BE2C (cell line): ENCODE measurements at regions not wholly inside any gene's neighbourhood (a gene's known extent, or its start where the extent isn't known, plus 50 kb on each side); places are given as distances from the start of the nearest gene placed in this dataset.

Experiments used
- DNase-seq: peaks from one replicate; pipeline ENCODE4 v3.0.0-alpha.2; 2020
- H3K27me3 ChIP-seq: fragments of 250-450 bp; sonication (Bioruptor Pico); 2 replicates; pipeline ENCODE4 v1.5.1; 2020; ENCODE audit warnings: mild to moderate bottlenecking
- H3K36me3 ChIP-seq: fragments of 250-450 bp; sonication (Bioruptor Pico); 2 replicates; pipeline ENCODE4 v1.5.1; 2020; ENCODE audit warnings: mild to moderate bottlenecking
- H3K4me1 ChIP-seq: fragments of 250-450 bp; sonication (Bioruptor Pico); 2 replicates; pipeline ENCODE4 v1.5.1; 2020
- H3K4me3 ChIP-seq: 2 replicates; pipeline ENCODE4 v1.5.1; 2011; ENCODE audit warnings: low read depth, low read length
- H3K9me3 ChIP-seq: fragments of 250-450 bp; sonication (Bioruptor Pico); 2 replicates; pipeline ENCODE4 v1.5.1; 2020
- CTCF ChIP-seq: IDR thresholded peaks from 2 replicates; pipeline ENCODE4 v1.5.1; 2012; ENCODE audit warnings: mild to moderate bottlenecking, low read depth, low read length

GRCh38 chr1:182213163-182213562, 151.7 kb upstream of the ZNF648 start:
- TF ChIP-seq CTCF: no peak
- DNase-seq: no peak
- no peaks in the 10 kb centered on the region for H3K36me3 ChIP-seq
- 0 out of 2 replicates have a peak, but pooled peaks cover 2% of the 10 kb centered on the region for H3K27me3 ChIP-seq
- no peaks in the 10 kb centered on the region for H3K4me1 ChIP-seq
- H3K9me3 ChIP-seq: no peaks in the 10 kb centered on the region
- H3K4me3 ChIP-seq: no peak overlapping the region

GRCh38 chr1:182211386-182211785, 149.9 kb upstream of the ZNF648 start:
- Histone ChIP-seq H3K4me3 (no peak overlapping the region), H3K27me3 (0 out of 2 replicates have a peak, but pooled peaks cover 2% of the 10 kb centered on the region), H3K4me1 (no peaks in the 10 kb centered on the region), H3K9me3 (no peaks in the 10 kb centered on the region), H3K36me3 (no peaks in the 10 kb centered on the region)
- no peak for DNase-seq
- TF ChIP-seq CTCF: no peak

- DNase-seq: no peak
- no peak overlapping the region for H3K4me3 ChIP-seq
Observed at GRCh38 chr1:182210417-182210816, 148.9 kb upstream of the ZNF648 start.

GRCh38 chr1:182207300-182207699, 145.8 kb upstream of the ZNF648 start:
- Histone ChIP-seq H3K36me3 (no peaks in the 10 kb centered on the region), H3K27me3 (no peaks in the 10 kb centered on the region), H3K4me1 (no peaks in the 10 kb centered on the region), H3K9me3 (no peaks in the 10 kb centered on the region), H3K4me3 (no peak overlapping the region)
- DNase-seq: no peak
- no peak for TF ChIP-seq CTCF

More at GRCh38 chr1:182210417-182210816, 148.9 kb upstream of the ZNF648 start:
- Histone ChIP-seq H3K27me3 (0 out of 2 replicates have a peak, but pooled peaks cover 2% of the 10 kb centered on the region), H3K36me3 (no peaks in the 10 kb centered on the region), H3K9me3 (no peaks in the 10 kb centered on the region), H3K4me1 (no peaks in the 10 kb centered on the region)
- TF ChIP-seq CTCF: no peak

- Histone ChIP-seq H3K27me3 (no peaks in the 10 kb centered on the region), H3K9me3 (no peaks in the 10 kb centered on the region), H3K4me1 (no peaks in the 10 kb centered on the region), H3K36me3 (no peaks in the 10 kb centered on the region), H3K4me3 (no peak overlapping the region)
- no peak for DNase-seq
- no peak for TF ChIP-seq CTCF
Observed at GRCh38 chr1:182206626-182207239, 145.2 kb upstream of the ZNF648 start.

GRCh38 chr1:182205351-182206022, 144.0 kb upstream of the ZNF648 start:
- Histone ChIP-seq H3K9me3 (no peaks in the 10 kb centered on the region), H3K4me1 (no peaks in the 10 kb centered on the region), H3K4me3 (no peak overlapping the region), H3K27me3 (no peaks in the 10 kb centered on the region), H3K36me3 (no peaks in the 10 kb centered on the region)
- no peak for DNase-seq
- TF ChIP-seq CTCF: no peak
